Fibroblast of lung (primary cell): ENCODE measurements at regions not wholly inside any gene's neighbourhood (a gene's known extent, or its start where the extent isn't known, plus 50 kb on each side); places are given as distances from the start of the nearest gene placed in this dataset.

Source experiments
- DNase-seq, 2 donors: peaks; one replicate each; pipeline versions ENCODE4 v3.0.0 to v3.0.0-alpha.2; 2010; ENCODE audit warnings: low read depth in 2 of 2
- H2AFZ ChIP-seq: 2 replicates; pipeline ENCODE4 v1.5.1; 2012; ENCODE audit warnings: low read length, control low read depth, inconsistent platforms
- H3K27ac ChIP-seq: 2 replicates; pipeline ENCODE4 v1.5.1; 2011; ENCODE audit warnings: low read length, control low read depth; ENCODE audit not compliant: insufficient read depth
- H3K27me3 ChIP-seq: 2 replicates; pipeline ENCODE4 v1.5.1; 2011; ENCODE audit warnings: mild to moderate bottlenecking, low read length; ENCODE audit not compliant: control insufficient read depth, insufficient read depth
- H3K36me3 ChIP-seq: 2 replicates; pipeline ENCODE4 v1.5.1; 2011; ENCODE audit warnings: low read length; ENCODE audit not compliant: control insufficient read depth, insufficient read depth
- H3K4me1 ChIP-seq: 2 replicates; pipeline ENCODE4 v1.5.1; 2011; ENCODE audit warnings: low read length; ENCODE audit not compliant: control insufficient read depth, insufficient read depth; ENCODE audit errors: extremely low read depth
- H3K4me2 ChIP-seq: 2 replicates; pipeline ENCODE4 v1.5.1; 2011; ENCODE audit warnings: low read length, control low read depth; ENCODE audit not compliant: insufficient read depth; ENCODE audit errors: extremely low read depth
- H3K4me3 ChIP-seq, 4 experiments: fragments of 200-600 bp in 1 of 4; sonication (generic) in 1 of 4; replicated peaks in 1 of 4; 2 replicates each; pipeline ENCODE4 v1.5.1; 2011 to 2016; ENCODE audit warnings: low read length in 4 of 4, low read depth in 3 of 4, mild to moderate bottlenecking in 3 of 4, control low read depth in 2 of 4, inconsistent platforms in 1 of 4, mixed read lengths in 1 of 4; ENCODE audit not compliant: insufficient read depth in 1 of 4; ENCODE audit errors: control extremely low read depth in 1 of 4
- H3K79me2 ChIP-seq: 2 replicates; pipeline ENCODE4 v1.5.1; 2012; ENCODE audit warnings: mild to moderate bottlenecking, low read length, inconsistent platforms; ENCODE audit not compliant: control insufficient read depth, insufficient read depth
- H3K9ac ChIP-seq: 2 replicates; pipeline ENCODE4 v1.5.1; 2011; ENCODE audit warnings: mild to moderate bottlenecking, low read length, control low read depth; ENCODE audit not compliant: insufficient read depth
- H3K9me3 ChIP-seq: 2 replicates; pipeline ENCODE4 v1.5.1; 2012; ENCODE audit warnings: low read depth, low read length; ENCODE audit not compliant: control insufficient read depth, insufficient read depth
- H4K20me1 ChIP-seq: 2 replicates; pipeline ENCODE4 v1.5.1; 2011; ENCODE audit warnings: low read length; ENCODE audit not compliant: control insufficient read depth, insufficient read depth; ENCODE audit errors: extremely low read depth
- CTCF ChIP-seq, 2 donors: IDR thresholded peaks in 1 of 2; conservative IDR thresholded peaks in 1 of 2; 1 replicate in 1 of 2; 2 replicates in 1 of 2; pipeline ENCODE4 v1.5.1; 2011 to 2012; ENCODE audit warnings: low read length in 2 of 2, control low read depth in 1 of 2, inconsistent platforms in 1 of 2, low read depth in 1 of 2, mild to moderate bottlenecking in 1 of 2
- EZH2 ChIP-seq: IDR thresholded peaks from 2 replicates; pipeline ENCODE4 v1.5.1; 2012; ENCODE audit warnings: low read length, control low read depth, mild to moderate bottlenecking; ENCODE audit errors: missing control alignments

GRCh38 chr5:32519508-32519907, 65.8 kb upstream of the SUB1 start:
- Histone ChIP-seq H3K36me3 (no peaks in the 10 kb centered on the region), H3K27me3 (no peaks in the 10 kb centered on the region), H2AFZ (no peak overlapping the region), H3K4me3 (no peak overlapping the region), H3K27ac (no peak overlapping the region), H3K4me1 (peaks cover 2% of the 10 kb centered on the region), H4K20me1 (no peaks in the 10 kb centered on the region), H3K79me2 (no peaks in the 10 kb centered on the region), H3K9me3 (no peaks in the 10 kb centered on the region), H3K4me2 (no peak overlapping the region), H3K9ac (no peak overlapping the region)
- TF ChIP-seq CTCF (conservative IDR thresholded peaks at IDR 0.05 in 1 of 2, IDR thresholded peaks at IDR 0.05 in 1 of 2; ENCODE audit: low read depth in 1 of 2, low read length in 2 of 2) (no peak), EZH2 (no peak)
- DNase-seq = no peak

- Histone ChIP-seq H3K9me3 (no peaks in the 10 kb centered on the region), H3K9ac (no peak overlapping the region), H3K79me2 (no peaks in the 10 kb centered on the region), H4K20me1 (no peaks in the 10 kb centered on the region), H3K4me2 (no peak overlapping the region), H2AFZ (no peak overlapping the region), H3K4me1 (no peaks in the 10 kb centered on the region), H3K27me3 (no peaks in the 10 kb centered on the region), H3K36me3 (no peaks in the 10 kb centered on the region), H3K4me3 (no peak overlapping the region), H3K27ac (no peak overlapping the region)
- TF ChIP-seq EZH2 (no peak), CTCF (conservative IDR thresholded peaks at IDR 0.05 in 1 of 2, IDR thresholded peaks at IDR 0.05 in 1 of 2; ENCODE audit: low read depth in 1 of 2, low read length in 2 of 2) (no peak)
- no peak for DNase-seq
Measured at GRCh38 chr5:32514806-32515205, 70.3 kb upstream of the ZFR start.

GRCh38 chr5:32512926-32513325, 68.4 kb upstream of the ZFR start:
- no peak overlapping the region for H3K4me3 ChIP-seq
- DNase-seq = peak in 1 of 2 donors; percentile 71
- H3K9me3 ChIP-seq = no peaks in the 10 kb centered on the region
- peaks cover 6% of the 10 kb centered on the region for H3K4me1 ChIP-seq
- no peaks in the 10 kb centered on the region for H3K27me3 ChIP-seq
- no peaks in the 10 kb centered on the region for H3K79me2 ChIP-seq
- no peak overlapping the region for H3K27ac ChIP-seq
- no peak for TF ChIP-seq CTCF (conservative IDR thresholded peaks at IDR 0.05 in 1 of 2, IDR thresholded peaks at IDR 0.05 in 1 of 2; ENCODE audit: low read depth in 1 of 2, low read length in 2 of 2)
- no peak for TF ChIP-seq EZH2
- H3K4me2 ChIP-seq = no peak overlapping the region
- no peaks in the 10 kb centered on the region for H3K36me3 ChIP-seq
- H2AFZ ChIP-seq = no peak overlapping the region
- H4K20me1 ChIP-seq = no peaks in the 10 kb centered on the region
- no peak overlapping the region for H3K9ac ChIP-seq
